ENCODE measurements at regions not wholly inside any gene's neighbourhood (a gene's known extent, or its start where the extent isn't known, plus 50 kb on each side); places are given as distances from the start of the nearest gene placed in this dataset.

DNA sequence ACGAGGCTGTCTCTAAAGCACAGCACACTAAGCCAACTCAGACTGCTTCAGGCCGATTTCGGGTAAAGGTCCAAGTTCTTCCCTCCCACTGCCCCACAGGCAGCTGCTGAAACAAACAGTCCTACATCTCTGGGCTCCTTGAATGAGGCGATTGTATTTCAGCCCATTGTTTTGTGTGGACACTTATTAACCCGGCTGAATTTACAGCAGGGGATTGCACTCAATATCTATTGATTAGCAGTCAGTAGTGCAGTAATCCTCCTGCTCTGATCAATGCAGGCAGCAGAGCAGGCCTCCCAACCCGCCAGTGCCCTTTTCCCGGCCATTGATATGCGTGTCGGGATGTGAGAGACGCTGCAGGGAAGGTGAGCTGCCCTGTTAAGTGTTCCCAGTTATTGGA, 330.1 kb downstream of the CMPK2 start:
- Histone ChIP-seq H3K14ac (ENCODE audit: insufficient read length) (no peak overlapping the region), H2BK15ac (ENCODE audit: low read length) (no peak overlapping the region), H3K79me1 (ENCODE audit: low read depth, low read length) (no peaks in the 10 kb centered on the region), H3K79me2 (ENCODE audit: control insufficient read depth in 1 of 2, insufficient read depth in 2 of 2, low read length in 2 of 2) (no peaks in the 10 kb centered on the region), H4K20me1 (replicated peaks in 1 of 2; ENCODE audit: control insufficient read depth in 1 of 2, insufficient read depth in 2 of 2, low read length in 2 of 2) (no peaks in the 10 kb centered on the region), H3K9ac (replicated peaks in 1 of 4; ENCODE audit: extremely low read depth in 1 of 4, low read depth in 3 of 4, low read length in 3 of 4) (peak overlapping the region in 1 of 4 experiments; percentile 8; a peak in 1 of 7 replicates), H2BK20ac (ENCODE audit: low read length) (0 out of 2 replicates have a peak overlapping the region, but pooled peaks have one; percentile 24), H3K23ac (ENCODE audit: insufficient read length) (no peak overlapping the region), H2BK120ac (replicated peaks; ENCODE audit: low read depth, low read length) (no peak overlapping the region), H2AK5ac (ENCODE audit: low read depth, low read length) (no peak overlapping the region), H3K56ac (replicated peaks; ENCODE audit: insufficient read length, low read depth, low read length) (no peak overlapping the region), H3K4me3 (ENCODE audit: extremely low read depth in 1 of 4, insufficient read depth in 2 of 4, low read depth in 3 of 4, low read length in 4 of 4) (no peak overlapping the region), H2BK5ac (ENCODE audit: low read depth, low read length) (no peak overlapping the region; the same call in 1 of the 2 replicates), H4K91ac (replicated peaks; ENCODE audit: insufficient read length, low read length) (no peak overlapping the region), H3K36me3 (ENCODE audit: control insufficient read depth in 2 of 4, insufficient read depth in 4 of 4, low read length in 3 of 4) (no peaks in the 10 kb centered on the region), H4K5ac (ENCODE audit: insufficient read length, low read depth, low read length) (no peak overlapping the region), H3K27me3 (replicated peaks in 1 of 4; ENCODE audit: control insufficient read depth in 3 of 4, extremely low read depth in 1 of 4, insufficient read depth in 3 of 4, low read length in 3 of 4) (no peaks in the 10 kb centered on the region), H3K4ac (replicated peaks; ENCODE audit: insufficient read length, low read depth, low read length) (no peak overlapping the region), H3K27ac (ENCODE audit: low read depth, low read length) (no peak overlapping the region), H3K4me1 (replicated peaks in 1 of 4; ENCODE audit: control insufficient read depth in 3 of 4, insufficient read depth in 4 of 4, low read length in 3 of 4) (peaks cover 0 to 12% (median 6%) of the 10 kb centered on the region in 4 experiments; a peak in 5 of 7 replicates), H3K23me2 (ENCODE audit: low read depth, low read length) (no peaks in the 10 kb centered on the region), H3K18ac (ENCODE audit: extremely low read depth, low read length) (peak overlapping the region; percentile 24; the same call in 1 of the 2 replicates), H3K9me3 (ENCODE audit: insufficient read depth in 2 of 2, low read depth in 1 of 2, low read length in 1 of 2) (no peaks in the 10 kb centered on the region; a peak in 1 of 4 replicates), H2AFZ (ENCODE audit: low read length) (peak overlapping the region; percentile 4; the same call in 1 of the 2 replicates), H4K8ac (ENCODE audit: extremely low read depth, insufficient read depth, low read length) (no peak overlapping the region), H3K4me2 (ENCODE audit: insufficient read depth in 1 of 2, low read depth in 2 of 2, low read length in 2 of 2) (peak overlapping the region; percentile 40 to 53; a peak in 2 of 4 replicates), H2BK12ac (ENCODE audit: low read depth, low read length) (0 out of 2 replicates have a peak overlapping the region, but pooled peaks have one; percentile 71)
- FAIRE-seq, result no peak
- no peak for TF ChIP-seq TBP (IDR thresholded peaks at IDR 0.05; ENCODE audit: low read depth, low read length)
- peak in 1 of 2 experiments; percentile 27; a peak in 1 of 4 replicates for TF ChIP-seq HDAC2 (IDR thresholded peaks at IDR 0.05; ENCODE audit: borderline replicate concordance in 1 of 2, low read depth in 2 of 2, low read length in 2 of 2)
- no peak for DNase-seq (ENCODE audit: low read depth in 1 of 2, low spot score in 2 of 2)
- ChIA-PET POLR2A (ENCODE audit: partially characterized antibody) (no interaction called here), CTCF (ENCODE audit: partially characterized antibody) (interaction anchor here (2.3 kb wide), 1 partner anchor 9 kb away, joined by 10 read pairs; no protein-coding TSS in a partner anchor)
- WGBS, 2 experiments (ENCODE audit: extremely low coverage in 1 of 2, insufficient coverage in 1 of 2, insufficient read length in 1 of 2, insufficient replicate concordance in 2 of 2, low coverage in 1 of 2, low lambda C conversion rate in 2 of 2, missing lambda C conversion rate in 1 of 2), result 31% methylated on average over 10 of the region's 10 CpGs; no CpG with 5 or more reads in 1 of the 2 experiments

All from H1 (cell line).